ENCODE measurements at regions not wholly inside any gene's neighbourhood (a gene's known extent, or its start where the extent isn't known, plus 50 kb on each side); places are given as distances from the start of the nearest gene placed in this dataset.

DNA sequence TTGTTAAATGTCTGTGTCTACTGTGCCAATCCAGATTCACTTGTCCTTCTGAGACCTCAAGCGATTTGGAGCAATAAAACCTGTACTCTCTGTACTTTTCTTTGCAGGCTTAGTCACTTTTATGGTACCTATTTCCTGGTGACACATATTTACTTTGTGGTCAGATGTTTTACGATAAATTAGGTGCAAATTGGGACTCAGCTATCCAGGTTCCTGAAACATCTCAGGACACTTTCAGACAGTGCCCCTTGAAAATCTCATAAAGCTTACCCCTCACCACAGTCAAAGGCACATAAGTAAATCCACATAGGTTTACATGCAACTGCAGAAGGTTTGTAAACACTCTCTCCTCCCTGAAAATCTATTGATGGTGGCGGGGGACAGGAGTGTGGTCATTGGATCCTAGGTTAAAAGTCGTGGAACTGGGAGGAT lies 438.8 kb downstream of the EFNB2 start:
- TF ChIP-seq, protein P1, sequence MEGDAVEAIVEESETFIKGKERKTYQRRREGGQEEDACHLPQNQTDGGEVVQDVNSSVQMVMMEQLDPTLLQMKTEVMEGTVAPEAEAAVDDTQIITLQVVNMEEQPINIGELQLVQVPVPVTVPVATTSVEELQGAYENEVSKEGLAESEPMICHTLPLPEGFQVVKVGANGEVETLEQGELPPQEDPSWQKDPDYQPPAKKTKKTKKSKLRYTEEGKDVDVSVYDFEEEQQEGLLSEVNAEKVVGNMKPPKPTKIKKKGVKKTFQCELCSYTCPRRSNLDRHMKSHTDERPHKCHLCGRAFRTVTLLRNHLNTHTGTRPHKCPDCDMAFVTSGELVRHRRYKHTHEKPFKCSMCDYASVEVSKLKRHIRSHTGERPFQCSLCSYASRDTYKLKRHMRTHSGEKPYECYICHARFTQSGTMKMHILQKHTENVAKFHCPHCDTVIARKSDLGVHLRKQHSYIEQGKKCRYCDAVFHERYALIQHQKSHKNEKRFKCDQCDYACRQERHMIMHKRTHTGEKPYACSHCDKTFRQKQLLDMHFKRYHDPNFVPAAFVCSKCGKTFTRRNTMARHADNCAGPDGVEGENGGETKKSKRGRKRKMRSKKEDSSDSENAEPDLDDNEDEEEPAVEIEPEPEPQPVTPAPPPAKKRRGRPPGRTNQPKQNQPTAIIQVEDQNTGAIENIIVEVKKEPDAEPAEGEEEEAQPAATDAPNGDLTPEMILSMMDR (IDR thresholded peaks at IDR 0.05), result no peak
- Histone ChIP-seq H3K27ac (no peak overlapping the region), H3K4me1 (no peaks in the 10 kb centered on the region), H3K27me3 (ENCODE audit: low read depth) (no peaks in the 10 kb centered on the region), H3K4me3 (no peak overlapping the region), H3K9me3 (no peaks in the 10 kb centered on the region), H3K36me3 (no peaks in the 10 kb centered on the region)
- intact Hi-C loops (cut with DNase I), result no loop called here
- DNase-seq (no peak), ATAC-seq (no peak)

DNA sequence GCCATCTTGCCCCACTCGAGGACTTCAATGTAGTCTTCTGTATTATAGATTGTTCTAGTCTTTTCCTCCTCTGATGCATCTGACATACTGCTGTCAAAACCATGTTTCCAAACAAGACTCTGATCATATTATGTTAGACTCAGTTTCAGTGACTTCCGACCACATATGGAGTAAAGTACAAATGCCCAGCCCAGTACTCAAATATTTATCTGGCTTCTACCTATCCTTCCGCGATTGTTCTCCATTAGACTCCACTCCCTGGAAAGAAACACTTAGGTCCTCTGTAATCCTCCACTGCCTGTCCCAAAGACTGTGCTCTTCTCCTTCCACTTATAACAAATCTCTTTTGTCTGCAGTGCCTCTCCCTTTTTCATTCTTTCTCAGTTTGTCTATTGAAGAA lies 439.5 kb downstream of the EFNB2 start:
- no peak for DNase-seq
- intact Hi-C loops (cut with DNase I), result no loop called here
- Histone ChIP-seq H3K4me3 (no peak overlapping the region), H3K9me3 (no peaks in the 10 kb centered on the region), H3K27ac (no peak overlapping the region), H3K4me1 (no peaks in the 10 kb centered on the region), H3K27me3 (ENCODE audit: low read depth) (no peaks in the 10 kb centered on the region), H3K36me3 (no peaks in the 10 kb centered on the region)
- ATAC-seq, result no peak
- TF ChIP-seq, protein P1 (IDR thresholded peaks at IDR 0.05), result no peak

GRCh38 chr13:106095406-106095805 lies 440.1 kb downstream of the EFNB2 start:
- Histone ChIP-seq H3K36me3 (no peaks in the 10 kb centered on the region), H3K27me3 (ENCODE audit: low read depth) (no peaks in the 10 kb centered on the region), H3K9me3 (no peaks in the 10 kb centered on the region), H3K4me1 (no peaks in the 10 kb centered on the region), H3K27ac (no peak overlapping the region), H3K4me3 (no peak overlapping the region)
- TF ChIP-seq, protein P1 (IDR thresholded peaks at IDR 0.05), result no peak
- intact Hi-C loops (cut with DNase I), result no loop called here
- ATAC-seq, result no peak
- DNase-seq, result no peak

DNA sequence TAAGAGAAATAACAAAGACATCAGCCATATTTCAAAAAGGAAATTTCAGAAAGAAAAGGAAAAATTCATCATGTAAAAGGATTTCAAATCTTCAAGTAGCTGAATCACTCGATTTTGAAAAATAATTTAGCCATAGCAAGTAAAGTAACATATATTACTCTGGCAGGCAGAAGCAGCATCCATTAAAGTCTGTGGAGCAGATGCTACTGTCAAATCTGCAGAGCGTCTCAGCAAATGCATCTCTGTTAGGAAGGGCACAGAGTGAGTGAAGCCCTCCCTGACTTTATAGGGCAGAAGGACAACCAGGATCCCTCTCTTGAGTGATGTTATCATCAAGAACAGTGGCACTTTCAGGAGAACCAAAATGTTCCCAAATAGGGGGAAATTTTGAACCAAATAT lies 445.5 kb downstream of the EFNB2 start:
- TF ChIP-seq, protein P1 (IDR thresholded peaks at IDR 0.05), result no peak
- Histone ChIP-seq H3K27me3 (ENCODE audit: low read depth) (no peaks in the 10 kb centered on the region), H3K27ac (no peak overlapping the region), H3K36me3 (no peaks in the 10 kb centered on the region), H3K9me3 (no peaks in the 10 kb centered on the region), H3K4me1 (no peaks in the 10 kb centered on the region), H3K4me3 (no peak overlapping the region)
- intact Hi-C loops (cut with DNase I), result no loop called here
- DNase-seq (no peak), ATAC-seq (no peak)

DNA sequence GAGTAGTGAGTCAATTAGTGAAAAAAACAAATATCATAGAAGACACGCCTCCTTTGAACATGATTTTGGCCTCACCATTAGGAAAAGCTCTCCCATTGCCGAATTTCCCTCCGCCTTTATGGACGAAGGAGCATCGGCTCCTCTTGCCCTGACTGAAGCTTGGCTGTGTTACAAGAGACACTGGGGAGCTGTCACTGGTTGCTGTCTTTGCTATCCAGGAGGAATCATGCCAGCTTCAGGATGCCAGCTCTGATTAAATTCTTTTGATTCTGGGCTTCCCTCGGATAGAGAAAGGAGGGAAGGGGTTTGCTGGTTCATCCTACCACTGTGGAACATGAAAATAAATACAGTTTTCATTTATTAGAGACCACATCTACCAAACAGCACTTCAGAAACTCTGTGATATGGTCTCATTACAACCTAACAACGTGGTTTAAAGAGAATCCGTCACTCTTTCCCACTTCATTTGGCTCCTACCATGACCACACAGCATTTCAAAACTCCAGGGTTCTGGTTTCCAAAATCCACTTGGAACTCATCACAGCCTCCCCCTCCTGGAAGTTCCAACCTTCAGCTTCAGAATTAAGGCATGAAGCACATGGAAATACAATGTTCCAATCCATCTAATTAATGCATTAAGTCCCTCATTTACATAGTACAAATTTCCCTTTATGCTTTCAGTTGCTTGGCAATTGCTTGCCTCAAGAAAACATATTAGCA lies 446.0 kb downstream of the EFNB2 start:
- Histone ChIP-seq H3K36me3 (no peaks in the 10 kb centered on the region), H3K4me1 (no peaks in the 10 kb centered on the region), H3K4me3 (no peak overlapping the region), H3K27ac (no peak overlapping the region), H3K9me3 (no peaks in the 10 kb centered on the region), H3K27me3 (ENCODE audit: low read depth) (no peaks in the 10 kb centered on the region)
- TF ChIP-seq, protein P1 (IDR thresholded peaks at IDR 0.05), result no peak
- DNase-seq (no peak), ATAC-seq (no peak)
- intact Hi-C loops (cut with DNase I), result loop anchor here (10.0 kb wide), 1 partner anchor 445 kb away; the partner anchor contains the start of gene EFNB2
